H9 (cell line): ENCODE measurements at regions not wholly inside any gene's neighbourhood (a gene's known extent, or its start where the extent isn't known, plus 50 kb on each side); places are given as distances from the start of the nearest gene placed in this dataset.

ENCODE experiments used
- DNase-seq: peaks from one replicate; pipeline ENCODE4 v3.0.0-alpha.2; 2017
- H2AFZ ChIP-seq: one replicate; pipeline ENCODE4 v1.6.1; 2013; ENCODE audit warnings: mild to moderate bottlenecking, low read length, control low read depth, moderate library complexity
- H2AK5ac ChIP-seq: 2 replicates; pipeline ENCODE4 v1.6.1; 2013; ENCODE audit warnings: low read length, control low read depth, mixed read lengths; ENCODE audit not compliant: insufficient read length
- H2BK120ac ChIP-seq: one replicate; pipeline ENCODE4 v1.6.1; 2013; ENCODE audit warnings: low read depth, mild to moderate bottlenecking, low read length, control low read depth, inconsistent platforms; ENCODE audit not compliant: poor library complexity, severe bottlenecking
- H2BK12ac ChIP-seq: 2 replicates; pipeline ENCODE4 v1.6.1; 2013; ENCODE audit warnings: low read length, control low read depth, mixed read lengths, low read depth; ENCODE audit not compliant: insufficient read length
- H2BK15ac ChIP-seq: 2 replicates; pipeline ENCODE4 v1.6.1; 2013; ENCODE audit warnings: low read depth, low read length, control low read depth
- H2BK20ac ChIP-seq: one replicate; pipeline ENCODE4 v1.6.1; 2013; ENCODE audit warnings: low read depth, mild to moderate bottlenecking, low read length, control low read depth, inconsistent platforms; ENCODE audit not compliant: poor library complexity, severe bottlenecking
- H2BK5ac ChIP-seq: 2 replicates; pipeline ENCODE4 v1.6.1; 2013; ENCODE audit warnings: low read length, control low read depth, mixed read lengths; ENCODE audit not compliant: insufficient read length
- H3K14ac ChIP-seq: 2 replicates; pipeline ENCODE4 v1.6.1; 2013; ENCODE audit warnings: low read length, control low read depth; ENCODE audit not compliant: insufficient read depth
- H3K18ac ChIP-seq: 2 replicates; pipeline ENCODE4 v1.6.1; 2013; ENCODE audit warnings: low read depth, mild to moderate bottlenecking, mixed read lengths, low read length, control low read depth; ENCODE audit not compliant: insufficient read length
- H3K23ac ChIP-seq: 2 replicates; pipeline ENCODE4 v1.6.1; 2013; ENCODE audit warnings: low read length, control low read depth, mixed read lengths, low read depth; ENCODE audit not compliant: insufficient read length
- H3K23me2 ChIP-seq: 2 replicates; pipeline ENCODE4 v1.6.1; 2013; ENCODE audit warnings: low read depth, mild to moderate bottlenecking, mixed read lengths, low read length, control low read depth; ENCODE audit not compliant: insufficient read length, poor library complexity, severe bottlenecking
- H3K27ac ChIP-seq: 2 replicates; pipeline ENCODE4 v1.5.1; 2013; ENCODE audit warnings: low read length, control low read depth, mixed read lengths, low read depth; ENCODE audit not compliant: insufficient read length
- H3K27me3 ChIP-seq: 2 replicates; pipeline ENCODE4 v1.6.1; 2013; ENCODE audit warnings: low read length, control low read depth, inconsistent platforms; ENCODE audit not compliant: insufficient read depth
- H3K4ac ChIP-seq: 2 replicates; pipeline ENCODE4 v1.6.1; 2013; ENCODE audit warnings: low read depth, mild to moderate bottlenecking, control low read depth, inconsistent platforms, low read length, moderate library complexity
- H3K4me1 ChIP-seq: 2 replicates; pipeline ENCODE4 v1.6.1; 2013; ENCODE audit warnings: low read length, control low read depth, inconsistent platforms; ENCODE audit not compliant: insufficient read depth
- H3K4me2 ChIP-seq: 2 replicates; pipeline ENCODE4 v1.6.1; 2013; ENCODE audit warnings: low read length, control low read depth, mixed read lengths; ENCODE audit not compliant: insufficient read length, insufficient read depth
- H3K56ac ChIP-seq: 2 replicates; pipeline ENCODE4 v1.6.1; 2013; ENCODE audit warnings: low read depth, mild to moderate bottlenecking, mixed read lengths, low read length, control low read depth; ENCODE audit not compliant: insufficient read length
- H3K79me1 ChIP-seq: 2 replicates; pipeline ENCODE4 v1.6.1; 2013; ENCODE audit warnings: low read depth, mild to moderate bottlenecking, moderate library complexity, low read length, control low read depth, inconsistent platforms; ENCODE audit not compliant: insufficient read depth, poor library complexity, severe bottlenecking
- H3K79me2 ChIP-seq: 2 replicates; pipeline ENCODE4 v1.6.1; 2013; ENCODE audit warnings: low read length, control low read depth, inconsistent platforms; ENCODE audit not compliant: insufficient read depth
- H3K9ac ChIP-seq: 2 replicates; pipeline ENCODE4 v1.6.1; 2013; ENCODE audit warnings: low read length, control low read depth, mixed read lengths; ENCODE audit not compliant: insufficient read length; ENCODE audit errors: extremely low read depth
- H3K9me3 ChIP-seq: one replicate; pipeline ENCODE4 v1.6.1; 2013; ENCODE audit warnings: low read depth, low read length, inconsistent platforms; ENCODE audit not compliant: control insufficient read depth
- H3T11ph ChIP-seq: one replicate; pipeline ENCODE4 v1.6.1; 2013; ENCODE audit warnings: mild to moderate bottlenecking, low read length, control low read depth, inconsistent platforms
- H4K20me1 ChIP-seq: one replicate; pipeline ENCODE4 v1.6.1; 2013; ENCODE audit not compliant: control insufficient read depth, insufficient read length, insufficient read depth
- H4K5ac ChIP-seq: 2 replicates; pipeline ENCODE4 v1.6.1; 2013; ENCODE audit warnings: low read depth, mild to moderate bottlenecking, mixed read lengths, low read length, control low read depth; ENCODE audit not compliant: insufficient read length
- H4K8ac ChIP-seq: replicated peaks from 2 replicates; pipeline ENCODE4 v1.6.1; 2013; ENCODE audit warnings: low read length, control low read depth, mixed read lengths, low read depth; ENCODE audit not compliant: insufficient read length
- H4K91ac ChIP-seq: 2 replicates; pipeline ENCODE4 v1.6.1; 2013; ENCODE audit warnings: low read depth, mild to moderate bottlenecking, moderate library complexity, mixed read lengths, low read length, control low read depth; ENCODE audit not compliant: insufficient read length
- H3K27ac Mint-ChIP-seq, 3 experiments: 2 replicates in 2 of 3; 3 replicates in 1 of 3; pipeline ENCODE4 v1.8.0; 2020 to 2021; ENCODE audit warnings: mixed read lengths in 3 of 3, mild to moderate bottlenecking in 1 of 3, moderate library complexity in 1 of 3
- H3K27me3 Mint-ChIP-seq: 2 replicates; pipeline ENCODE4 v1.8.0; 2021; ENCODE audit warnings: low read depth, mild to moderate bottlenecking, moderate library complexity, mixed read lengths
- H3K36me3 Mint-ChIP-seq, 3 experiments: 2 replicates in 2 of 3; 3 replicates in 1 of 3; pipeline ENCODE4 v1.8.0; 2020 to 2021; ENCODE audit warnings: low read depth in 3 of 3, mixed read lengths in 3 of 3; ENCODE audit not compliant: insufficient read depth in 1 of 3
- H3K4me1 Mint-ChIP-seq, 2 experiments: 2 replicates each; pipeline ENCODE4 v1.8.0; 2020; ENCODE audit warnings: mixed read lengths in 2 of 2
- H3K4me3 Mint-ChIP-seq, 2 experiments: 2 replicates in 1 of 2; 3 replicates in 1 of 2; pipeline ENCODE4 v1.8.0; 2020 to 2021; ENCODE audit warnings: mild to moderate bottlenecking in 2 of 2, mixed read lengths in 2 of 2, moderate library complexity in 1 of 2
- H3K9me3 Mint-ChIP-seq, 2 experiments: 2 replicates in 1 of 2; 3 replicates in 1 of 2; pipeline ENCODE4 v1.8.0; 2020; ENCODE audit warnings: mild to moderate bottlenecking in 2 of 2, mixed read lengths in 2 of 2, moderate library complexity in 1 of 2
- CTCF ChIP-seq: fragments of 200-600 bp; sonication (generic); conservative IDR thresholded peaks from 3 replicates; pipeline ENCODE4 v1.8.0; 2021; ENCODE audit warnings: antibody characterized with exemption, mild to moderate bottlenecking
- WGBS: extraction: QIAGEN DNeasy Blood & Tissue Kit; methylation state at CpG from one replicate; pipeline ENCODE4 v1.1.7; 2013; ENCODE audit warnings: missing lambda C conversion rate, low lambda C conversion rate, mixed read lengths; ENCODE audit not compliant: insufficient read length; ENCODE audit errors: extremely low coverage; 5-methylcytosine and 5-hydroxymethylcytosine counted together

- no peaks in the 10 kb centered on the region for H3K4me1 ChIP-seq
- no peak overlapping the region for H2BK12ac ChIP-seq
- H3K4me2 ChIP-seq, result no peak overlapping the region
- H3K79me2 ChIP-seq, result no peaks in the 10 kb centered on the region
- no peak overlapping the region for H3K23ac ChIP-seq
- no peaks in the 10 kb centered on the region for H3K27me3 ChIP-seq
- no peak overlapping the region for H3K4me3 Mint-ChIP-seq
- no peak overlapping the region for H2AK5ac ChIP-seq
- no peak overlapping the region for H2BK120ac ChIP-seq
- no peak overlapping the region for H2BK15ac ChIP-seq
- no peaks in the 10 kb centered on the region for H3K9me3 ChIP-seq
- no peaks in the 10 kb centered on the region for H3K79me1 ChIP-seq
- no peak overlapping the region for H3K18ac ChIP-seq
- H2BK20ac ChIP-seq, result no peak overlapping the region
- H4K8ac ChIP-seq, result no peak overlapping the region
- H3K27ac Mint-ChIP-seq, result no peak overlapping the region
- H3K4ac ChIP-seq, result no peak overlapping the region
- no peaks in the 10 kb centered on the region for H3K23me2 ChIP-seq
- no peak overlapping the region for H3K56ac ChIP-seq
- no peaks in the 10 kb centered on the region for H3K9me3 Mint-ChIP-seq
- WGBS, result no CpG with 5 or more reads among the region's 5 CpGs
- no peak overlapping the region for H3K9ac ChIP-seq
- peaks cover 0 to 11% of the 10 kb centered on the region in 2 experiments; a peak in 2 of 4 replicates for H3K4me1 Mint-ChIP-seq
- H3K27ac ChIP-seq, result no peak overlapping the region
- no peak for TF ChIP-seq CTCF
- no peak overlapping the region for H4K91ac ChIP-seq
- no peaks in the 10 kb centered on the region for H4K20me1 ChIP-seq
- no peaks in the 10 kb centered on the region; the same call in none of the 2 replicates for H3K27me3 Mint-ChIP-seq
- H3K14ac ChIP-seq, result no peak overlapping the region
- no peak for DNase-seq
- no peak overlapping the region for H2AFZ ChIP-seq
- no peaks in the 10 kb centered on the region for H3K36me3 Mint-ChIP-seq
- no peak overlapping the region for H4K5ac ChIP-seq
- no peak overlapping the region for H3T11ph ChIP-seq
- H2BK5ac ChIP-seq, result no peak overlapping the region
Observed at GRCh38 chr5:37916525-37916924, 76.7 kb upstream of the GDNF start.
